ENCODE measurements at regions not wholly inside any gene's neighbourhood (a gene's known extent, or its start where the extent isn't known, plus 50 kb on each side); places are given as distances from the start of the nearest gene placed in this dataset.

GRCh38 chr5:153099328-153099727, 391.1 kb upstream of the GRIA1 start:
- TF ChIP-seq CTCF (IDR thresholded peaks at IDR 0.05), result no peak
- TF ChIP-seq POLR2A (IDR thresholded peaks at IDR 0.05), result no peak

Measured in lower leg skin (tissue), 3 donors.